CD14-positive monocyte (primary cell): ENCODE measurements at regions not wholly inside any gene's neighbourhood (a gene's known extent, or its start where the extent isn't known, plus 50 kb on each side); places are given as distances from the start of the nearest gene placed in this dataset.

ENCODE experiments used
- DNase-seq, 3 donors: peaks; one replicate each; pipeline ENCODE4 v3.0.0-alpha.2; 2011 to 2022
- H2AFZ ChIP-seq: 2 replicates; pipeline ENCODE4 v1.6.0; 2012; ENCODE audit warnings: mild to moderate bottlenecking, low read depth, low read length, inconsistent platforms; ENCODE audit not compliant: insufficient read depth, poor library complexity, severe bottlenecking
- H3K27ac ChIP-seq, 2 donors: 1 replicate in 1 of 2; 2 replicates in 1 of 2; pipeline ENCODE4 v1.5.1; 2012 to 2013; ENCODE audit warnings: low read length in 2 of 2, control low read depth in 1 of 2, inconsistent platforms in 1 of 2, low read depth in 1 of 2, mild to moderate bottlenecking in 1 of 2
- H3K27me3 ChIP-seq, 2 donors: one replicate each; pipeline versions ENCODE4 v1.6.0 to v1.6.1; 2011 to 2013; ENCODE audit warnings: low read length in 2 of 2; ENCODE audit not compliant: control insufficient read depth in 2 of 2, insufficient read depth in 2 of 2
- H3K36me3 ChIP-seq, 2 donors: replicated peaks in 1 of 2; 1 replicate in 1 of 2; 2 replicates in 1 of 2; pipeline versions ENCODE4 v1.5.1 to v1.6.1; 2012 to 2013; ENCODE audit warnings: low read length in 2 of 2, control low read depth in 1 of 2, inconsistent platforms in 1 of 2, mild to moderate bottlenecking in 1 of 2; ENCODE audit not compliant: insufficient read depth in 2 of 2, control insufficient read depth in 1 of 2
- H3K4me1 ChIP-seq, 2 donors: 1 replicate in 1 of 2; 2 replicates in 1 of 2; pipeline versions ENCODE4 v1.5.1 to v1.6.1; 2012 to 2013; ENCODE audit warnings: low read length in 2 of 2, control low read depth in 1 of 2, inconsistent platforms in 1 of 2, mild to moderate bottlenecking in 1 of 2, moderate library complexity in 1 of 2; ENCODE audit not compliant: insufficient read depth in 2 of 2, control insufficient read depth in 1 of 2
- H3K4me2 ChIP-seq: replicated peaks from 2 replicates; pipeline ENCODE3; 2012; ENCODE audit warnings: low read length, moderate library complexity, mild to moderate bottlenecking; ENCODE audit not compliant: poor library complexity, severe bottlenecking; ENCODE audit errors: extremely low read depth
- H3K4me3 ChIP-seq, 3 experiments: fragments of 200-600 bp in 1 of 3; sonication (generic) in 1 of 3; replicated peaks in 1 of 3; 1 replicate in 2 of 3; 2 replicates in 1 of 3; pipeline ENCODE4 v1.5.1; 2011 to 2013; ENCODE audit warnings: low read length in 3 of 3, mild to moderate bottlenecking in 3 of 3, control low read depth in 2 of 3, low read depth in 2 of 3, inconsistent platforms in 1 of 3, moderate library complexity in 1 of 3
- H3K79me2 ChIP-seq: 2 replicates; pipeline ENCODE4 v1.6.0; 2012; ENCODE audit warnings: mild to moderate bottlenecking, control low read depth, inconsistent platforms, low read length, moderate library complexity; ENCODE audit not compliant: insufficient read depth
- H3K9ac ChIP-seq: 2 replicates; pipeline ENCODE4 v1.6.0; 2017; ENCODE audit warnings: low read length, mild to moderate bottlenecking; ENCODE audit not compliant: insufficient read depth, poor library complexity, severe bottlenecking
- H3K9me3 ChIP-seq, 2 donors: replicated peaks in 1 of 2; 1 replicate in 1 of 2; 2 replicates in 1 of 2; pipeline versions ENCODE4 v1.5.1 to v1.6.1; 2012 to 2013; ENCODE audit warnings: low read length in 2 of 2, control low read depth in 1 of 2; ENCODE audit not compliant: control insufficient read depth in 1 of 2, insufficient read depth in 1 of 2
- H4K20me1 ChIP-seq: 2 replicates; pipeline ENCODE4 v1.6.0; 2012; ENCODE audit warnings: mild to moderate bottlenecking, low read length, control low read depth, moderate library complexity; ENCODE audit not compliant: insufficient read depth
- H3K27ac Mint-ChIP-seq, 7 donors: one replicate each; pipeline ENCODE4 v1.8.0; 2020; ENCODE audit warnings: mild to moderate bottlenecking in 7 of 7, mixed read lengths in 7 of 7, moderate library complexity in 6 of 7, inconsistent platforms in 2 of 7
- H3K27me3 Mint-ChIP-seq, 3 donors: one replicate each; pipeline ENCODE4 v1.8.0; 2021 to 2022; ENCODE audit warnings: low read depth in 3 of 3, mild to moderate bottlenecking in 3 of 3, mixed read lengths in 3 of 3, moderate library complexity in 3 of 3, inconsistent platforms in 1 of 3
- H3K36me3 Mint-ChIP-seq, 2 donors: one replicate each; pipeline ENCODE4 v1.8.0; 2020; ENCODE audit warnings: mixed read lengths in 2 of 2, inconsistent platforms in 1 of 2, mild to moderate bottlenecking in 1 of 2
- H3K4me1 Mint-ChIP-seq: one replicate; pipeline ENCODE4 v1.8.0; 2020; ENCODE audit warnings: mild to moderate bottlenecking, mixed read lengths
- H3K4me3 Mint-ChIP-seq, 2 donors: one replicate each; pipeline ENCODE4 v1.8.0; 2020; ENCODE audit warnings: mild to moderate bottlenecking in 2 of 2, mixed read lengths in 2 of 2, moderate library complexity in 1 of 2
- H3K9me3 Mint-ChIP-seq, 7 donors: one replicate each; pipeline ENCODE4 v1.8.0; 2020 to 2022; ENCODE audit warnings: mixed read lengths in 7 of 7, mild to moderate bottlenecking in 6 of 7, moderate library complexity in 6 of 7, inconsistent platforms in 2 of 7
- WGBS: methylation state at CpG from one replicate; pipeline ENCODE4 v1.1.5; 2013; ENCODE audit warnings: missing lambda C conversion rate; ENCODE audit not compliant: insufficient coverage; 5-methylcytosine and 5-hydroxymethylcytosine counted together
- intact Hi-C, 2 donors: fragments of 100-400 bp; cut with micrococcal nuclease; formaldehyde crosslinking; loops; one replicate each; pipeline versions ENCODE4 v1.15.0 to v1.15.1; 2023
- TF ChIP-seq, protein P1 (sequence below): fragments of 200-600 bp; IDR thresholded peaks from one replicate; pipeline ENCODE4 v1.8.0; 2022; ENCODE audit warnings: antibody characterized with exemption, mild to moderate bottlenecking

DNA sequence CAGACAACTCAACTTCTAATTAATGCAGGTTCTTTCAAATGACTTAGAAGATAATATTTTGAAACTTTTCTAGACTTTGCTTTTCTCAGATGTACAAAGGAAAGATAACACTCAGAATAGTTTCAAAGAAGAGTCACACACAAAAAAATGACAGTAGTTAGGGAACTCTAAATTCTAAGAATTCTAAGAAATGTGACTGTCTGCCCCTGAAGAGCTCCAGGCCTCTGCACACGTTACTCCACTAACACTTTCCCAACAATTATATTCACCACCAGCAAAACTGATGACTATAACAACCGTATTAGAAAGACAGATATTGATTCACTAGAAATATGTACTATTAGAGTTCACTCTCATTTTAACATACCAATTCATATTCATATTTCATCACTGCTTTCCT is 133.3 kb upstream of the SMLR1 start:
- no CpG with 5 or more reads among the region's 2 CpGs for WGBS
- Histone ChIP-seq H4K20me1 (no peaks in the 10 kb centered on the region), H3K27me3 (no peaks in the 10 kb centered on the region), H3K4me1 (no peaks in the 10 kb centered on the region), H3K9me3 (no peaks in the 10 kb centered on the region), H2AFZ (no peak overlapping the region), H3K9ac (no peak overlapping the region), H3K4me2 (no peak overlapping the region), H3K79me2 (no peaks in the 10 kb centered on the region), H3K36me3 (no peaks in the 10 kb centered on the region), H3K4me3 (no peak overlapping the region), H3K27ac (no peak overlapping the region)
- H3K27me3 Mint-ChIP-seq, result peaks cover 0 to 8% (median 3%) of the 10 kb centered on the region in 3 donors
- H3K4me1 Mint-ChIP-seq, result no peaks in the 10 kb centered on the region
- intact Hi-C loops, result no loop called here
- H3K4me3 Mint-ChIP-seq, result no peak overlapping the region
- H3K36me3 Mint-ChIP-seq, result no peaks in the 10 kb centered on the region
- no peak for DNase-seq
- no peak overlapping the region for H3K27ac Mint-ChIP-seq
- TF ChIP-seq, protein P1, sequence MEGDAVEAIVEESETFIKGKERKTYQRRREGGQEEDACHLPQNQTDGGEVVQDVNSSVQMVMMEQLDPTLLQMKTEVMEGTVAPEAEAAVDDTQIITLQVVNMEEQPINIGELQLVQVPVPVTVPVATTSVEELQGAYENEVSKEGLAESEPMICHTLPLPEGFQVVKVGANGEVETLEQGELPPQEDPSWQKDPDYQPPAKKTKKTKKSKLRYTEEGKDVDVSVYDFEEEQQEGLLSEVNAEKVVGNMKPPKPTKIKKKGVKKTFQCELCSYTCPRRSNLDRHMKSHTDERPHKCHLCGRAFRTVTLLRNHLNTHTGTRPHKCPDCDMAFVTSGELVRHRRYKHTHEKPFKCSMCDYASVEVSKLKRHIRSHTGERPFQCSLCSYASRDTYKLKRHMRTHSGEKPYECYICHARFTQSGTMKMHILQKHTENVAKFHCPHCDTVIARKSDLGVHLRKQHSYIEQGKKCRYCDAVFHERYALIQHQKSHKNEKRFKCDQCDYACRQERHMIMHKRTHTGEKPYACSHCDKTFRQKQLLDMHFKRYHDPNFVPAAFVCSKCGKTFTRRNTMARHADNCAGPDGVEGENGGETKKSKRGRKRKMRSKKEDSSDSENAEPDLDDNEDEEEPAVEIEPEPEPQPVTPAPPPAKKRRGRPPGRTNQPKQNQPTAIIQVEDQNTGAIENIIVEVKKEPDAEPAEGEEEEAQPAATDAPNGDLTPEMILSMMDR, result no peak
- peaks cover 0 to 3% (median 0%) of the 10 kb centered on the region in 7 donors for H3K9me3 Mint-ChIP-seq

DNA sequence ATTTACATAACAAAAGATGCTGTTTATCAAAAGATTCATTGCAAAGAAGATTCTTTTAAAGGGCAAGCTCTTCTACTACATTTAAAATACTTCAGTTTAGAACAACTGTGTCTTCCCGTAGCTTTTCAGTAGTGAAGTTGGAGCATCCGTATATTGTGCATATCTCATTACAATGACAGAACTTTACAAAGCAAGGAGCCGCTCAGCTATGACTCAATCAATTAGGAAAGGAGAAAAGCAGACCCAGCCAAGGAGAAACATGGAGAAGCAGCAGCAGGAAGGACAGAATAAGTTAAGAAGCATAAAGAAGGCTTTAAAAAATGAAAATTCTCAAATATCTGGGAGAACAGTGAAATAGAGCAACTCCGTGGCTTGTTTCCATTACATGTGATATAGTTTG is 132.6 kb upstream of the SMLR1 start:
- Mint-ChIP-seq H3K27ac (no peak overlapping the region), H3K36me3 (no peaks in the 10 kb centered on the region), H3K9me3 (peaks cover 0 to 3% (median 0%) of the 10 kb centered on the region in 7 donors), H3K4me3 (no peak overlapping the region), H3K4me1 (no peaks in the 10 kb centered on the region), H3K27me3 (peaks cover 0 to 8% (median 3%) of the 10 kb centered on the region in 3 donors)
- no peaks in the 10 kb centered on the region for H4K20me1 ChIP-seq
- H3K9me3 ChIP-seq, result no peaks in the 10 kb centered on the region
- 100% methylated on average over 1 of the region's 4 CpGs for WGBS
- intact Hi-C loops, result no loop called here
- no peaks in the 10 kb centered on the region for H3K36me3 ChIP-seq
- H3K9ac ChIP-seq, result no peak overlapping the region
- no peaks in the 10 kb centered on the region for H3K79me2 ChIP-seq
- TF ChIP-seq, protein P1, result no peak
- no peak overlapping the region for H3K4me3 ChIP-seq
- H3K27me3 ChIP-seq, result no peaks in the 10 kb centered on the region
- no peak for DNase-seq
- H3K4me2 ChIP-seq, result no peak overlapping the region
- no peak overlapping the region for H3K27ac ChIP-seq
- H2AFZ ChIP-seq, result no peak overlapping the region
- H3K4me1 ChIP-seq, result no peaks in the 10 kb centered on the region
